K562 (cell line): ENCODE measurements at regions not wholly inside any gene's neighbourhood (a gene's known extent, or its start where the extent isn't known, plus 50 kb on each side); places are given as distances from the start of the nearest gene placed in this dataset.
"Not testable (repeated sequence)": the region's sequence is repeated elsewhere in the genome, so short reads cannot be mapped to it uniquely, and the experiment has no call there.

Experiments used
- ATAC-seq: fragments of 200-7000 bp; cut with Tn5 transposase; 3 replicates; pipeline ENCODE4 v1.9.1; 2020; ENCODE audit warnings: moderate library complexity
- BruUV-seq: library from RNA; stranded (reverse); fragments of 400-500 nt; replicated peaks from 2 replicates; lab custom pipeline; 2021; lab: Mats Ljungman, UMichigan
- CTCF ChIA-PET: fragments of 300-600 bp; formaldehyde crosslinking; extraction: SDS; loops from one replicate; lab custom pipeline; 2021; ENCODE audit warnings: low intra/inter-chr PET ratio; lab: Yijun Ruan, JAX
- POLR2A ChIA-PET: fragments of 300-600, 350-650 bp; sonication (Branson Sonifier 250); formaldehyde crosslinking; extraction: SDS; loops from one replicate; lab custom pipeline; 2021; ENCODE audit warnings: antibody characterized with exemption, inconsistent platforms; lab: Yijun Ruan, JAX
- DNase-seq, 4 experiments: peaks; one replicate each; pipeline versions ENCODE4 v3.0.0 to v3.0.0-alpha.2; 2011 to 2018; ENCODE audit warnings: low spot score in 3 of 4, mixed read lengths in 3 of 4; ENCODE audit errors: extremely low read depth in 1 of 4
- FAIRE-seq: peaks from 2 replicates; lab custom pipeline; 2011; peaks lifted over from hg19 to GRCh38; lab: Jason Lieb, UNC
- H2AFZ ChIP-seq: 2 replicates; pipeline ENCODE4 v1.6.0; 2011; ENCODE audit warnings: low read depth, low read length, control low read depth, inconsistent platforms
- H3K27ac ChIP-seq: fragments of 200-600 bp; 3 replicates; pipeline ENCODE4 v1.8.0; 2011; ENCODE audit warnings: low read depth, mild to moderate bottlenecking, control low read depth, inconsistent platforms, low read length, moderate library complexity, mixed read lengths; ENCODE audit errors: extremely low read depth
- H3K27me3 ChIP-seq, 2 experiments: fragments of 300-600 bp in 1 of 2; 2 replicates in 1 of 2; 3 replicates in 1 of 2; pipeline versions ENCODE4 v1.6.0 to v1.8.0; 2011; ENCODE audit warnings: inconsistent platforms in 2 of 2, low read length in 2 of 2, mild to moderate bottlenecking in 1 of 2, mixed read lengths in 1 of 2, moderate library complexity in 1 of 2; ENCODE audit not compliant: control insufficient read depth in 2 of 2, insufficient read depth in 2 of 2
- H3K36me3 ChIP-seq: fragments of 300-600 bp; 3 replicates; pipeline ENCODE4 v1.8.0; 2011; ENCODE audit warnings: mild to moderate bottlenecking, low read length, inconsistent platforms; ENCODE audit not compliant: control insufficient read depth, insufficient read depth
- H3K4me1 ChIP-seq, 2 experiments: fragments of 200-600 bp in 1 of 2; replicated peaks in 1 of 2; 2 replicates in 1 of 2; 3 replicates in 1 of 2; pipeline versions ENCODE4 v1.5.1 to v1.8.0; 2011; ENCODE audit warnings: inconsistent platforms in 2 of 2, low read length in 2 of 2, mild to moderate bottlenecking in 1 of 2, mixed read lengths in 1 of 2, moderate library complexity in 1 of 2; ENCODE audit not compliant: control insufficient read depth in 2 of 2, insufficient read depth in 2 of 2
- H3K4me2 ChIP-seq: 2 replicates; pipeline ENCODE4 v1.6.1; 2011; ENCODE audit warnings: low read length, control low read depth, inconsistent platforms, mixed read lengths; ENCODE audit not compliant: insufficient read depth
- H3K4me3 ChIP-seq: fragments of 200-600 bp; sonication (generic), shearing (Covaris generic); 2 replicates; pipeline ENCODE4 v1.5.1; 2016; ENCODE audit warnings: control low read depth, inconsistent platforms
- H3K79me2 ChIP-seq: fragments of 200-600 bp; 3 replicates; pipeline ENCODE4 v1.8.0; 2011; ENCODE audit warnings: low read length, inconsistent platforms; ENCODE audit not compliant: control insufficient read depth, insufficient read depth
- H3K9ac ChIP-seq, 2 experiments: 2 replicates each; pipeline versions ENCODE4 v1.6.0 to v1.6.1; 2011; ENCODE audit warnings: low read depth in 2 of 2, low read length in 2 of 2, control low read depth in 1 of 2, inconsistent platforms in 1 of 2, mild to moderate bottlenecking in 1 of 2, mixed read lengths in 1 of 2; ENCODE audit not compliant: insufficient read depth in 1 of 2
- H3K9me1 ChIP-seq: one replicate; pipeline ENCODE4 v1.6.0; 2011; ENCODE audit warnings: inconsistent platforms, mild to moderate bottlenecking, low read length, moderate library complexity; ENCODE audit not compliant: control insufficient read depth, insufficient read depth
- H3K9me3 ChIP-seq: replicated peaks from 2 replicates; pipeline ENCODE4 v1.5.1; 2011; ENCODE audit warnings: low read depth, low read length, inconsistent platforms; ENCODE audit not compliant: control insufficient read depth, insufficient read depth
- H4K20me1 ChIP-seq: replicated peaks from 2 replicates; pipeline ENCODE4 v1.6.1; 2011; ENCODE audit warnings: low read length, inconsistent platforms, mixed read lengths; ENCODE audit not compliant: control insufficient read depth, insufficient read depth
- CEBPG ChIP-seq, 3 experiments: fragments of 200-800 bp in 1 of 3; sonication (Bioruptor generic) in 1 of 3; sonication (generic) in 1 of 3; formaldehyde crosslinking in 1 of 3; IDR thresholded peaks in 2 of 3; conservative IDR thresholded peaks in 1 of 3; 2 replicates each; pipeline versions ENCODE4 v1.6.1 to v1.8.0; 2016 to 2022; ENCODE audit warnings: missing compliant biosample characterization in 2 of 3, missing genetic modification characterization in 2 of 3, mild to moderate bottlenecking in 1 of 3, missing genetic modification reagents in 1 of 3
- WGBS: fragments of 100-300 bp; shearing (Covaris generic); methylation state at CpG from one replicate; pipeline ENCODE4 v1.1.6; 2016; ENCODE audit warnings: low coverage, mixed read lengths; ENCODE audit not compliant: insufficient coverage; ENCODE audit errors: missing lambda C conversion rate; 5-methylcytosine and 5-hydroxymethylcytosine counted together
- in situ Hi-C: fragments of 300-500 bp; cut with MboI; formaldehyde crosslinking; loops from 4 replicates; pipeline ENCODE4 v1.15.0; 2018; ENCODE audit warnings: inconsistent platforms, mixed read lengths
- intact Hi-C: fragments of 100-400 bp; cut with micrococcal nuclease; formaldehyde crosslinking; loops from 2 replicates; pipeline ENCODE4 v1.14.2; 2022
- TF ChIP-seq, protein P1 (sequence below), 2 experiments: fragments of 450-650 bp in 1 of 2; sonication (generic) in 1 of 2; formaldehyde crosslinking in 1 of 2; IDR thresholded peaks in 1 of 2; conservative IDR thresholded peaks in 1 of 2; 2 replicates each; pipeline versions ENCODE4 v1.6.1 to v1.8.1; 2016 to 2023; ENCODE audit warnings: mild to moderate bottlenecking in 2 of 2, moderate library complexity in 2 of 2, inconsistent platforms in 1 of 2, missing genetic modification reagents in 1 of 2

DNA sequence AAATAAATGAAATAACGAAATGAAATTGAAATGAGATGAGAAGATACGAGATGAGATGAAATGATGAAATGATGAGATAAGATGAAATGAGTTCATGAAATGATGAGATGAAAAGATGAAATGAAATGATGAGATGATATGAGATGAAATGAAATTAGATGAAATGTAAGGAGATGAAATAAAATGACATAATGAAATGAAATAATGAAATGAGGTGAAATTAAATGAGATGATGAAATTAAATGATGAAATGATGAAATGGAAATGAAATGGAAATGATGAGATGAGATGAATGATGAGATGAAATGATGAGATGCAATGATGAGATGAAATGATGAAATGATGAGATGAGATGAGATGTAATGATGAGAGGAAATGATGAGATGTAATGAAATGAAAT is 2881.4 kb upstream of the TEKT4 start:
- H3K4me1 ChIP-seq; H4K20me1 ChIP-seq; H3K27ac ChIP-seq; H3K4me2 ChIP-seq; in situ Hi-C loops; H3K4me3 ChIP-seq; H3K27me3 ChIP-seq; CTCF ChIA-PET; H3K36me3 ChIP-seq; H3K79me2 ChIP-seq; FAIRE-seq; DNase-seq; ATAC-seq; H3K9me3 ChIP-seq; POLR2A ChIA-PET; TF ChIP-seq CEBPG (CRISPR knock-in tag; IDR thresholded peaks at IDR 0.05): not testable (repeated sequence)
- 3% methylated on average over 2 of the region's 2 CpGs for WGBS
- peak in 1 of 2 experiments; percentile 46; a peak in 1 of 4 replicates for TF ChIP-seq CEBPG (tag; conservative IDR thresholded peaks at IDR 0.05 in 1 of 2, IDR thresholded peaks at IDR 0.05 in 1 of 2)
- TF ChIP-seq, protein P1, sequence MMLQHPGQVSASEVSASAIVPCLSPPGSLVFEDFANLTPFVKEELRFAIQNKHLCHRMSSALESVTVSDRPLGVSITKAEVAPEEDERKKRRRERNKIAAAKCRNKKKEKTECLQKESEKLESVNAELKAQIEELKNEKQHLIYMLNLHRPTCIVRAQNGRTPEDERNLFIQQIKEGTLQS (IDR thresholded peaks at IDR 0.05) = peak; percentile 34; the same call in 1 of the 2 replicates
- TF ChIP-seq, protein P1 (CRISPR knock-in tag; conservative IDR thresholded peaks at IDR 0.05) = not testable (repeated sequence)
- TF ChIP-seq, all 486 proteins: peak for 2; not testable (repeated sequence) for 484
- intact Hi-C loops, H3K9me1 ChIP-seq, H3K9ac ChIP-seq, BruUV-seq, H2AFZ ChIP-seq: not testable (repeated sequence)

- H3K27me3 ChIP-seq, BruUV-seq, H4K20me1 ChIP-seq, H3K4me1 ChIP-seq, intact Hi-C loops, CTCF ChIA-PET, H3K36me3 ChIP-seq, H3K79me2 ChIP-seq, H3K9ac ChIP-seq, H2AFZ ChIP-seq, H3K9me1 ChIP-seq, H3K4me2 ChIP-seq, ATAC-seq, H3K9me3 ChIP-seq, POLR2A ChIA-PET, FAIRE-seq, H3K27ac ChIP-seq, DNase-seq, H3K4me3 ChIP-seq, in situ Hi-C loops: not testable (repeated sequence)
- 0% methylated on average over 3 of the region's 3 CpGs for WGBS
These were observed 2864.7 kb upstream of the TEKT4 start for GRCh38 chr2:92006557-92006956.
